ENCODE measurements at regions not wholly inside any gene's neighbourhood (a gene's known extent, or its start where the extent isn't known, plus 50 kb on each side); places are given as distances from the start of the nearest gene placed in this dataset.

GRCh38 chr16:65796481-65796880 lies 570.0 kb upstream of the CDH5 start (continued):
- TF ChIP-seq MAX (IDR thresholded peaks at IDR 0.05) (no peak), GTF2F1 (IDR thresholded peaks at IDR 0.05; ENCODE audit: borderline replicate concordance, low read depth, low read length) (no peak), CREB1 (IDR thresholded peaks at IDR 0.05) (no peak), YY1 (IDR thresholded peaks at IDR 0.05; ENCODE audit: low read depth, low read length) (no peak)

Data from H1 (cell line).